HG03064 (cell line): ENCODE measurements at regions not wholly inside any gene's neighbourhood (a gene's known extent, or its start where the extent isn't known, plus 50 kb on each side); places are given as distances from the start of the nearest gene placed in this dataset.
"Not testable (repeated sequence)": the region's sequence is repeated elsewhere in the genome, so short reads cannot be mapped to it uniquely, and the experiment has no call there.

Source experiments
- ATAC-seq: cut with Tn5 transposase; IDR thresholded peaks from one replicate; pipeline ENCODE4 v1.9.1; 2021; ENCODE audit warnings: low read depth; ENCODE audit not compliant: unreplicated experiment

GRCh38 chr6:92962846-92963245, 456.5 kb downstream of the EPHA7 start:
- ATAC-seq, result no peak

- ATAC-seq, result not testable (repeated sequence)
These were observed 467.2 kb downstream of the EPHA7 start for GRCh38 chr6:92952111-92952510.

- ATAC-seq, result no peak
These were observed 473.6 kb downstream of the EPHA7 start for GRCh38 chr6:92945799-92946198.

- ATAC-seq, result no peak
These were observed 475.2 kb downstream of the EPHA7 start for GRCh38 chr6:92944132-92944531.

GRCh38 chr6:92942549-92942948, 476.8 kb downstream of the EPHA7 start:
- no peak for ATAC-seq

- ATAC-seq, result no peak
These were observed 484.7 kb downstream of the EPHA7 start for GRCh38 chr6:92934625-92935024.

- ATAC-seq, result no peak
These were observed 489.2 kb downstream of the EPHA7 start for GRCh38 chr6:92930171-92930570.

- no peak for ATAC-seq
These were observed 497.0 kb downstream of the EPHA7 start for GRCh38 chr6:92922216-92922806.

GRCh38 chr6:92915466-92915865, 503.9 kb downstream of the EPHA7 start:
- no peak for ATAC-seq

GRCh38 chr6:92911301-92911700, 508.1 kb downstream of the EPHA7 start:
- ATAC-seq, result no peak

GRCh38 chr6:92910646-92911045, 508.7 kb downstream of the EPHA7 start:
- no peak for ATAC-seq

GRCh38 chr6:92906385-92906784, 513.0 kb downstream of the EPHA7 start:
- no peak for ATAC-seq

GRCh38 chr6:92893741-92894140, 525.6 kb downstream of the EPHA7 start:
- no peak for ATAC-seq

GRCh38 chr6:92892626-92893170, 526.7 kb downstream of the EPHA7 start:
- no peak for ATAC-seq

- no peak for ATAC-seq
These were observed 531.0 kb downstream of the EPHA7 start for GRCh38 chr6:92888316-92888715.

- no peak for ATAC-seq
These were observed 531.5 kb downstream of the EPHA7 start for GRCh38 chr6:92887871-92888270.

- no peak for ATAC-seq
These were observed 539.8 kb downstream of the EPHA7 start for GRCh38 chr6:92879526-92879925.

GRCh38 chr6:92864966-92865555, 554.3 kb downstream of the EPHA7 start:
- no peak for ATAC-seq

- ATAC-seq, result no peak
These were observed 569.7 kb downstream of the EPHA7 start for GRCh38 chr6:92849636-92850035.

GRCh38 chr6:92848901-92849300, 570.5 kb downstream of the EPHA7 start:
- no peak for ATAC-seq

GRCh38 chr6:92848459-92848858, 570.9 kb downstream of the EPHA7 start:
- no peak for ATAC-seq

- no peak for ATAC-seq
These were observed 571.4 kb downstream of the EPHA7 start for GRCh38 chr6:92847988-92848387.
